Right hindlimb (tissue), 1 donor: ENCODE measurements at regions not wholly inside any gene's neighbourhood (a gene's known extent, or its start where the extent isn't known, plus 50 kb on each side); places are given as distances from the start of the nearest gene placed in this dataset.

Source experiments
- DNase-seq: peaks from one replicate; pipeline ENCODE4 v3.0.0-alpha.2; 2018

DNA sequence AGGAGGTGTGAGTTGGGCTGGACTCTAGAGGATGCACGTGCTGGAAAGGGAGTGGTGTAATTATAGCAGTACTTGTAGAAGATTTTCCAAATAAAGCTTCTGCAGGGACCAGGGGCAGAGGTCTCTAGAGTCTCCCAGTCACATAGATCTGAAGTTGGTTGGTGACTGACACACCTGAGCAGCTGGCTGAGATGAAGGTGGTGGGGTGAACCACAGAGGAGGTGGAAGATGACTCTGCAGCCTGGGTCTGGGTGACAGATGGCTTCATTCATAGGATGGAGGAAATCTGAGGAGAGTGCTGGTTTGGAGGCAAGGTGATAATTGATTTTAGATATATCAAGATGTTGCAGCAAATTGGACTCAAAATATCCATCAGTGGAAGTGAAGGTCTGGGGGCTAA is 178.9 kb upstream of the IVNS1ABP start:
- no peak for DNase-seq

DNA sequence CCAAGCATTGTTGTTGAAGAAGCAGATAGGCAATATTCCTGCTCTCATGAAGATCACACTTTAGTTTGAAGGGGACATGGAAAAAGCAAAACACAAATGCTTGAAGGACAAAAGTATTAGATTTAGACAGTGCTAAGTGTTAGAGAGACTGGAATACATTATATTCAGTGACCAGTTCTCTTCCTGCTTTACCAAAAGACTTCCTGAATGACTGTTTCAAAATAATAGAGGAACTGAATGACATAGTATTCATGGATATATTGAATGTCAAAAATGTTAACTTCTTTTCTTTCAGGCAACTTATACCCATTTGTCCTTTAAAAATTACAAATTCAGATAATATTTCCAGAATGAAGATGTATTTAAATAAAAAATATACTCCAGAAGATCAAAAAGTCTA is 178.0 kb upstream of the IVNS1ABP start:
- no peak for DNase-seq

DNA sequence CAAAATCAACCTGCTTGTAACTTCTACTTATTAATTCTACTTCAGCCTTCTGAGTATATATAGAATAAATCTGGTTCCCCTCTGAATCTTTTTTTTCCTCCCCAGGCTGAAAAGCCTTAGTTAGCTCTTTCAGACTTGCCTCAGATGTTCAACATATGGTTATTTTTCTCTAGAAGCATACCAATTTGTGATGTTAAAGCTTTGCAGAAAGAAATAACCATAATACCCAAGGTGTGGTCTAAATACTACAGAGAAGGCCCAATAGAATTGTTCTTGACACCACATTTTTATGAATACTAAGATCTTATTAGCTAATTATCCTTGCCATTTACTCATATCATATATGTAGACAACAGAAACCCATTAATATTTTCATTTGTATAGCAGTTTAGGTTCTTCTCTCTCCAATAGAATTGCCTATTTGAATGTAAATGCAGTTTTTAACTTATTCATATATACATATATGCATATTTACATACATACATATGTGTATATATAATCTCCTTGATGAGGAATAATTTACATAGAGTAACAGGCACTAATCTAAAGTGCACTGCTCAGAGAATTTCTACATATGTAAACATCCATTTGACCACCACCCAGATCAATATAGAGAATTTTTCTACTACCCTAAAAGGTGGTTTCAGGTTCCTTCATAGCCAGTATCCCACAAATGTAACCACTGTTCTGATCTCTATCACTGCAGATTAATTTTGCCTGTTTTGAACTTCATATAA is 175.2 kb upstream of the IVNS1ABP start:
- DNase-seq, result no peak

DNA sequence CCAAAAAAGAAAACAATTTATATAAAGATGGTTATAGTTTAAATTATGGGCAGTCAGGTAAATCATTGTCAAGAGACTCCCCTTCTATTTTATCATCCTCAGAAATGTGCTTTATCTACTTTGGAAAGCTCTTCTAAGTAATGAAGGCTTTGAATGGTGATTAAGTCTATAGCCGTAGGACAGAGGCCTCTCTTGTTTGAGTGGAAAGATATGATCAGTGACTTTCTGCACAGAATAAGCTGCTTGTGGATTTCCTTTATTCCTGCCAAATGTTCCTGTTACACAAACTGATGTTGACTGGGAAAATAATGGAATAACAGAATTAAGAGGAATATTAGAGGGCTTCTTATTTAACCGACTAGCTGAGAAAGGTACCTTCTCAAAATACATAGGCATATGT is 174.6 kb upstream of the IVNS1ABP start:
- DNase-seq, result no peak

DNA sequence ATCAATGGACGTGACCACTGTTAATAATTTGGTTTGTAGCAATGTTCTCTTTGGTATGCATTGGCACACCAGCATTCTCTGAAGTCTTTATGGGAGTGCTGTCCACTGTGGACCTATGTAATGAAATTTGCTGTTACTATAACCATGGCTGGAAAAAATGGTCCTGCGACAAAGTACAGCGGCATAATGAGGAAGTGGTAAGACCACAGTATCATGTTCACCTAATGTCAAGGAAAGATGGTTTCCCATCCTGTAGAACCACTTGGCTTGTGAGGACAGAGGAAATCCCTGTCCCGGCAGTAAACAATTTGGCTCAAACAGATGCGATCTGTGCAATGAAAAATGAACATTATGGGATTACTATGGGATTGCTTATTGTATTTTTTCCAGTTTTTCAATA is 173.9 kb upstream of the IVNS1ABP start:
- no peak for DNase-seq

DNA sequence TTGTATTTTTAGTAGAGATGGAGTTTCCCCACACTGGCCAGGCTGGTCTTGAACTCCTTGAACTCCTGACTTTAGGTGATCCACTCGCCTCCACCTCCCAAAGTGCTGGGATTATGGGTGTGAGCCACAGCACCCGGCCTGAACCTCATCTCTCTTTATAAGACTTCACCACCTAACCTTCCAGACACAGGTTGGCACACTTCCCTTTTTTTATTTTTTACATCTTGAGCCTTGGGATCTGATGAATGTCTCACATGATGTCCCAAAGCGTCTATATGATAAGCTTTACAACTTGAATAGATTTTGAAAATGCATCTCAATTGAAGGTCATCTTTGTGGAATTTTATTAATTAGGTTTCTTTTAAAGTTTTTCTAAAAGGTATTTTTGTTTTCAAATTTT is 172.4 kb upstream of the IVNS1ABP start:
- DNase-seq, result no peak

DNA sequence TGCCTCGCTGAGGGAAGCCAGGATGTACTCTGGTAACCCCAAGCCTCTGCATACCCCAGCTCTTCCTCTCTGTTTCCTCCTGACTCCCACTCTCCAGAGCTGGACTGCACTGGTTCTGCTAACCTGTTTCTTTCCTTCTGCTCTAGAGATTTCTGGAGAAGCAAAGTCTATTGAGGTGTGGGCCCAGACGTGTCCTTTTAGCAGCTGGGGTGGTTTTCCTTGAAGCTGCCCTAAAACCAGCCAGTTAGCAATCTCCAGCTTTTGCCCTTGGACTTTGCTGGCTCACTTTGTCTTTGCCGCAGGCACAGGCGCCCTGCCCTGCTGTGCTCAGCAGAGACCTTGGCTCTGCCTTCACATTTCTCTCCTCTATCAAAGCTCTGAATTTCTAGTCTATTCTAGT is 171.8 kb upstream of the IVNS1ABP start:
- no peak for DNase-seq

DNA sequence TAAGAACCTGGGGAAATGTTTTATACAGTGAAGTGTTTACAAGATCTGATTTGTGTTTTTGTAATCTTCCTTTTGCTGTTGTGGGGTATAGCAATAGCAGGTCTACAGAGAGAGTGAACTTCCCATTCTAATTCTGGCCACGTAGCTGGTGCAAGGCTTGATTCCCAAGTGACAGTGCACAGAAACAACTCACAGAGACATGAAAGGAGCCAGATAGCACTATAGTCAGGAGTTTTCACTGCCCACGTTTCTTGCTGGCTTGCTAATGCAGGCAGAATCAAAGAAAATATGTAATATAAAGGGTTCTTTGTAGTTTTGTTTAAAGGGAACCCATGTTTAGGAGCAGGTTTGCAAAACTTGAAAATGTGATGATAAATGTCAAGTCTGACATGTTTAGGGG is 170.9 kb upstream of the IVNS1ABP start:
- no peak for DNase-seq

DNA sequence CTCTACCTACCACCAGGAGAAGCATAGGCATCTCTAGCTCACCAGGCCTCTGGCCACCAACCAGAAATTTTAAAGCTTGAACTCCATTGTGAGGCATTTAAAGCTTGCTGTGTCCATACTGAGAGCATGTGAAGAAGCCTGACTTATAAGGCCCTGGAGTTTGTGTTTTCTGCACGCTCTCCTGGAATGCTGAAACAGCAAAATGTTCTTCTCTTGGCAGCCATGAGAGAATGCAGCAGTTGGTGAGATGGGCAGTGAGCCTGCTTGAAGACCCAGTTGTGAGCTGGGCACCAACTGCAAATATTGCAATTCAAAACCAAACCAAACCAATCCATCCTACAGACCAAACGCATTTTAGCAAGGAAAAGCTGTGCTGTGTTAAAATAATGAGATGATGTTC is 170.0 kb upstream of the IVNS1ABP start:
- no peak for DNase-seq

DNA sequence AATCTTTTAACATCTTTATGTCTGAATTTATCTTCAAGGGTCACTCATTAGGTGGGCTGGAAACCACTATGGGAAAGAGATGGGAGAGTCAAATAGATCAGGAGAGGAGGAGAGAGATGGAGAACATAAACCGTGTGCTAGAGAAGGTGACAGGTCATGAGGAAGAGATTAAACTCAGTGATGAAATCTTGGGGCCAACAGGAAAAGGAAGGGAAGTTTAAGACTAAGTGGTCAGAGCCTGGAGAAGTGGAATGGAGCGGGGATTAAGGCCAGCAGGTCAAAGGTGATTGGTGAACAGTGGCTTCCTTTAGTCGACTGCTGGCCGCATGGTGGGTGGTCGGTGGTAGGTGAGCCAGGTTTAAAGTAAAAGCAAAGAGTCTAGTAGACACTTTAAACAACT is 169.3 kb upstream of the IVNS1ABP start:
- DNase-seq, result no peak

DNA sequence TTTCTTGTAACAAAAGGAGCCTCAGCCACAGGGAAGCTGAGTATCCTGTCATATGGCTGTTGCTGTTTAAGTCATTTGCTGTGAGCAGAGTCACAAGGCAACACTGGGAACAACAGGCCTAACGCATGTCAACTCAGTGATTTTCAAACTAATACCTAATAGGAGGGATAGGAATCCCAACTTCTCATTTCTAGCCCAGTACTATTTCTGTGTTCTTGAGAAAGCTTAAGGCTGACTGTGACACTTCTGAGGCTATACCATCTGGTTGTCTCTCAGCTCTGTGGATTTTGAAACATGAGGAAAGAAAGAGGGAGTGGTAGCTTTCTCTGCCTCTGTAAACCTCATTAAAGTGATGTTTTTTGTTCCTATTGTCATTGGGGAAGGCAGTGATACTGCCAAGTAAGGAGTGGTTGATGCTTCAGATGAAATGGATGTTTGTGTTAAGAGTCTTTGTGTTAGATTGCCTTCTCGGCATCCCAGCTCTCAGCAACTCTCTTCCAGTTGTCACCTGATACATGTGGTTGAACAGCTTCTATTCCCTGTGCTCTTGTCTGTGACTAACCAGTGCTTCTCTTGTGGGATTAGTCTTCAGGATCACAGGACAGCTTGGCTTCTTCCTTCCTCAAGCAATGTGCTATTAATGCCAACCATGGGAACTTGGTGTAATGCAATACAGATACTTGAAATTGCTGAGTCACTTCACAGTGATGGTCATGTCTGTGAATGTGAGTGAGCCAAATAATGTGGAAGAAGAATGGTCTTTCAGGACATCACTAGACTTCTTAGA is 166.8 kb upstream of the IVNS1ABP start:
- DNase-seq, result no peak

DNA sequence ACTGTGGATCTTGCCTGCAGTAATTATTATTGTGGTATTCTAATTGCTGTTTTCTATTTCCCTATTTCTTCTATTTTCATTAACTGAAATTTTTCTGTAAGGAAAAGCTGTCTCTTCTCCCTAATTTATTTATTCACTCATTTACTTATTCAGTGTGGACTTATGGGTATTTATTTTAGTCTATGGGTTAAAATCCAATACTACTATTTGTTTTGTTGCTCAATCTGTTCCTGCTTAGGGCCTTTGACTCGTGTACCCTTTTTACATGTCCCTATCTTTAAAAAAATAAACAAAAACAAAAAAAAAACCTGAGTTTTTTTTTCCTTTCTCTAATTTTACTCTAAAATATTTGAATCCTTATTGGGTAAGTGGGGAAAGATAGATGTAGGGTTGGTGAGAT is 166.2 kb upstream of the IVNS1ABP start:
- no peak for DNase-seq

DNA sequence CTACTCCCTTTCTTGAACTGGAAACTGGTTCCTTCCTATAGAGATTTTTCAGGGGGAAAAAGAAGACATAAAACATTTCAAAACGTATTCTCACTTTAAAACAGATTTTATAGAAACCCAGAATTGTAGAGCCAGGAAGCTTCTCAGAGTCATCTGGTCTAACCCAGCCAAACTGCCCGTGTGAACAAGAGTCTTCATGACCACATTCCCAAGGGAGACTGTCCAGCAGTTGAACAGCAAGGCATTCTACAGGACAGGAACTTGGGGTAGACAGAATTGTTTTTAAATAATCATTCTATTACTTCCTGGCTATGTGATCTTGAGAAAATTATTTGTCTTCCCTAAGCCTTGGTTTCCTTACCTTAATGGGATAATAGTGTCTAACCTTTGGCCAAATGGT is 163.5 kb upstream of the IVNS1ABP start:
- no peak for DNase-seq

DNA sequence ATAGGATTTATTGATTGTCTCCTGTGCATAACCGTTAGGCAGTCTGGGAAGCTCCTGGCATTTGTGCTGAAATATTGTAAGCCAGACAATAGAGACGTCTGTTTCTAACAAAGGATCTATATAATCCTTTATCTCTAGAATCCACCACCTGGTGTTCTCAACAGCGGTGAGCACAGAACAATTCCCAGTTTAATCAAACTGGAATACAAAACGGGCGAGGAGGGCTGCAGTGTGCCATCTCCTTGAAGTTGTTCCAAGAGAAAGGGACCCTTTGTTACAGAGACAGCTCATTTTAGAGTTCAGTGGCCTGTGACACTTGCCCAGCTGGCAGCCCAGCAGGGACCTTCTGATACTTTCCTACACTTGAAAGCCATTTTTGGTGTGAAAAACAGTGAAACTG is 162.8 kb upstream of the IVNS1ABP start:
- DNase-seq, result no peak

DNA sequence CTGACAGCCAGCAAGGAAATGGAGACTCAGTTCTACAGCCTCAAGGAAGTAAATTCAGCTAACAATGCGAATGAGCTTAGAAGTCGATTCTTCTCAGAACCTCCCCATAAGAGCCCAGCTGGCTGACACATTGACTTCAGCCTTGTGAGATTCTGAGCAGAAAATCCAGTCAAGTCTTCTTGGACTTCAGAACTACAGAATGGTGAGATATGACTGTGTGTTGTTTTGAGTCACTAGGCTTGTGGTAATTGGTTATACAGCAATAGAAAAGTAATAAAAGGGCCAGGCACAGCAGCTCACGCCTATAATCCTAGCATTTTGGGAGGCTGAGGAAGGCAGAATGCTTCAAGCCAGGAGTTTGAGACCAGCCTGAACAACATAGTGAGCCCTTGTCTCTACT is 161.8 kb upstream of the IVNS1ABP start:
- no peak for DNase-seq

DNA sequence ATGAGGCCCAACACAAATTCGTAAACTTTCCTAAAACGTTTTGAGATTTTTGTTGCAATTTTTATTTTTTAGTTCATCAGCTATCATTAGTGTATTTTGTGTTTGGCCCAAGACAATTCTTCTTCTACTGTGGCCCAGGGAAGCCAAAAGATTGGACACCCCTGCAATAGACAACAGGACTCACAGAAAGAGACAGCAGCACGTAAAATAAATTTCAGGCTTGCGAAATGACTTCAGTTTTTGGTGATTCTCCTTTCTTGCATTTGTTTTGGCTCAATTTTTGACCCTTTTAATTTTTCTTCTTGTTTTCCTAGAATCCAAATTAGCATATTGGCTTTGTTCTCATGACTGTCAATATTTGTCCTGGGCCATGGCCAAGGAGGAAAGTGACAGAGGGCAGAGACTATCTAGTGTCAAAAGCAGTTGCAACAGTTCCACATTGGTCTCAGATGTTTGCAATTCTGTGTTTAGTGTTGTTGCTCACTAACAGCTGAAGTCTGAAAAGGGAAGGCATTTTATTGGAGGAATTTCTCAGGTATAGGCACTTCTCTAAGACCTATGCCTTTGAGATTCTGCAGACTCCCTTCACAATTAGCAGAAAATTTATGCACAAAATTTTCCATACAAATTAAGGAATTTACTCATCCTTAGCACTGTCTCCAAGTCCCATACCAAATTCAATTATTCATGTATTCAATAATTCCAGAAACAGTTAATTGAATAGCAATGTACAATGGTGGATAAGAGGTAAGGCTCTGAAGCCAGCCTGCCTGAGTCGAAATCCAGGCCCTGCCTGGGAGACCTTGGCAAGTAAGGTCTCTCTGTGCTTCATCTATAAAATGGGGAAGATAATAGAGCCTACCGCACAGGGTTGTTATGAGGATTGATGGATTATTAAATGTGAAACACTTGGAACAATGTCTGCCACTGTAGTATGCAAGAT is 160.9 kb upstream of the IVNS1ABP start:
- no peak for DNase-seq

DNA sequence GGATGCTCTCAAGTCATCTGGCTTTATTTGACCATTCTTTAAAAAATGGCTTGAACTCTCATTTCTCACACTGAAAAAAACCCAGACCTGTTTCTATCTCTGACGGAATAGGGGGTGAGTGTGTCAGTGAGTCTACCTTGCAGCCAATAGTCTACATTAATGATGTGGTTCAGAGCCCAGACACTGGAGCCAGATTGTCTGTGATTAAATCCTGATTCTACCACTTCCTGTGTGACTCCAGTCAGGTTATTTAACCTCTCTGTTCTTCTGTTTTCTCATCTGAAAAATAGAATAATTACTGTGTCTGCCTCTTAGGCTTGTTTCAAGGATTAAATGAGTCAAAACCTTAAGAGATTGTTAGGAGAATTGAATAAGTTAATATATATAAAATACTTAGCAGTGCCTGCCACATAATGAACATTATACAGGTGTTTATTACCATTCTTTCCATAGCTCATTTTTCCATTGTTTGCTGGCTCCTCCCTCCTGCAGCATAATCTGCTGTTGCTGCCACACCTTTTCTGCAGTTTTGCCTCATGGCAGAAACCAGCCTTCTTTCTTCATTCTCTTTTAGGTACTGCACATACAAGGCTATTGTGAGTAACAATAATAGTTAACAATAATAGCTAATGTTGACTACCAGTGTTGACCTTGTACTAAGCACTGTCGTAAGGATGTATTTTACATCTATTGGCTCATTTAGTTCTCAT is 157.6 kb upstream of the IVNS1ABP start:
- DNase-seq, result no peak

DNA sequence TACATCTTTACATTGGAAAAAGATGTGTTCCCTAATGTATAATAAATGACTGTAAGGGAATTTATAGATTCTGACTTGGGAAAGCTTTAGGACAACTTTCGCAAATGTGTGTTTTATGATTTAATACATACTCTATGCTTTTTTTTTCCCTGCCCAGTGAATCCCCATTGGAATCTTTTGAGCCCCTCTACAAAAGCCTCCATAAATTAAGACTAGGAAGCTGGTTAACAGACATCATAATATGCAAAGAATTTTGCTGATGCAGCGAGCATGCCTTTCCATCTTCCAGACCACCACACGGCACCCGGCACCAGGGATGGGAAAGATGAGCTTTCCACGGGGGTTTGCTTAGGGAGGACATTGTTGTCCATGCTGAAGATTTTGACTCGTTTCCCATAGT is 156.1 kb upstream of the IVNS1ABP start:
- no peak for DNase-seq

DNA sequence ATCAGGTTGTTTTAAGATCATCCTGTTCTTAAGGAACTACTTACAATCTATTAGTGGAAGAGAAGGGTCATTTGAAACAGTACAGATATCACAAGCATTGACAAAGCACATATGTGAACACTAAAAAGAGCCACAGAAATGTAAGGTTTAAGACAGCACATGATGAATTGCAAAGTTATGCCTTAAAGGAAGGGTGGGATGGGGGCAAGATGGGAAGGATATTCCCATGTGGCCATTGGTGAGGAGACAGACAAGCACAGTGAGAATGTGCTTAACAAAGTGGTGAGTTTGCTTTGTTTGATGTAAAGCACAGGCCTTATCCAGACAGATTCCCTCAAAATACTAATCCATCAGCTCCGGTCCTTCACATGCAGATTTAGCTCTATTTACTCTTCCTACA is 151.6 kb upstream of the IVNS1ABP start:
- DNase-seq, result no peak

DNA sequence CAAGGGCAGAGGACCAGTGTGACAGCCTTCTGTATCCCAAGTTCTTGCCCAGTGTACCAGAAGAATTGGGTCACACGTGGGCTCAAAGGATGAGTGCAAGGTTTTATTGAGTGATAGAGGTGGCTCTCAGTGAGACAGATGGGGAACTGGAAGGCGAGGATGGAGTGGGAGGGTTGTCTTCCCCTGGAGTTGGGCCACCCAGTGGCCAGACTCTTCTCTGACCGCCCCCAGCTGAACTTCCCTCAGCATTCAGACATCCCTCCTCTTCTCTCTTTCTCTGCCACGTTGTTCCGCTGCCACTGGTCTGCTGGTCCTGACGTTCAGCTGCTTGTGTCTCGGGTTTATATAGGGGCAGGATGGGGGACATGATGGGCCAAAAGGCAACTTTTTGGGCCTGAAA is 150.1 kb upstream of the IVNS1ABP start:
- no peak for DNase-seq

DNA sequence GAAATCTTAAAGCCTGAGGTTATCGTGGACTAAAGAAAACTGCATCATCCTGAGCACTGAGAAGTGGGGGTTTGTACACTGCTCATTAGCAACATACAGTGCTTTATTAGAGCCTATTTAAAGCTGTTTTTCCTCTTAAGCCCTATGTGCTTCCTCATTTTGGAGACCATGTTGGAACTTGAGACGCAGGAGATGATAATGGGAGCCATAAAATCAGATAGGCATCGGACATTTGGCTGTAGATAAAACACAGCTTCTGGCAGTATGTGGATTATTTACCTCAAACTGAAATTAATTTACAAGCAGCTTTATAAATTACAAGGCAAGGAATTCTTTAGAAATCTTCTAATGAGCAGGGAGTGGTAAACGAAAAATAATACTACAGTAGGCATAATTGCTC is 147.7 kb upstream of the IVNS1ABP start:
- no peak for DNase-seq

DNA sequence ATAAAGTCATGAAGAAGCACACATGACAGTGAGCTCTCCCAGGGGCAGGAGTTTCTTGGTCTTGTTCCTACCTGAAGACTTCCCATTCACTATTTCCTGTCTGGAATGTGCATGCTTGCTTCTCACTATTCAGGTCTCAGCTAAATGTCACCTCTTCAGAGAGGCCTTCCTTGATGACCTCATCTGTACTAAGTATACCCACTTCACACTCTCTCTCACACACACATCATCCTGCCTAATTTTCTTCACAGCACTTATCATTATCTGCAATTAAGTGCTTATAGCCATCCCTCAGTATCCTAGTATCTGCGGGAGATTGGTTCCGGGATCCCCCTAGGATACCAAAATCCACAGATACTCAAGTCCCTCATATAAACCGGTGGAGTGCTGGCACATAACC is 146.4 kb upstream of the IVNS1ABP start:
- no peak for DNase-seq

DNA sequence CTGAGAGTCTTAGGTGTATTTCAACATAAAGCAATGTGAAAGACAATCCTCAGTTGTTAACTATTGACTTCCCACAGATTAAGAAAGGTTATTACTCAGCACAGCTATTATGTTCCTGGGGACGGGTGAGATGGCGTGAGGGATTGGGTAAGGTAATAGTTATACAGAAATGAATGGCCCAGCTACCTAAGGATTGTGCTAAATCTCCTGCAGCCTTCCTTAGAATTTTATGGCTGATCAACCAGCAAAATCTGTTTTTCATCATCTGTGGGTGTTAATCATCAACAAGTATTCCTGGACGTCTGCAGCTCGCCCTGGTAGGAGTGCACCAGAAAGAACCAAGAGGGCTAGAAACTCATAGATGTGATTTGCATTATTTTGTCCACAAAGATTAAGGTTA is 146.0 kb upstream of the IVNS1ABP start:
- DNase-seq, result no peak
